GM19452 (cell line): ENCODE measurements at regions not wholly inside any gene's neighbourhood (a gene's known extent, or its start where the extent isn't known, plus 50 kb on each side); places are given as distances from the start of the nearest gene placed in this dataset.

Experiments
- ATAC-seq: cut with Tn5 transposase; IDR thresholded peaks from one replicate; pipeline ENCODE4 v1.9.1; 2021; ENCODE audit not compliant: unreplicated experiment

- ATAC-seq, result no peak
These were observed 189.1 kb upstream of the PELI2 start for GRCh38 chr14:55929136-55929535.

- no peak for ATAC-seq
These were observed 188.0 kb upstream of the PELI2 start for GRCh38 chr14:55930016-55930784.

- ATAC-seq, result no peak
These were observed 181.5 kb upstream of the PELI2 start for GRCh38 chr14:55936691-55937090.

GRCh38 chr14:55938249-55938791, 179.9 kb upstream of the PELI2 start:
- ATAC-seq, result no peak

GRCh38 chr14:55942076-55942654, 176.0 kb upstream of the PELI2 start:
- ATAC-seq, result no peak

GRCh38 chr14:55942826-55943225, 175.4 kb upstream of the PELI2 start:
- ATAC-seq, result no peak

GRCh38 chr14:55944757-55945156, 173.5 kb upstream of the PELI2 start:
- no peak for ATAC-seq

- ATAC-seq, result no peak
These were observed 172.0 kb upstream of the PELI2 start for GRCh38 chr14:55946231-55946630.

GRCh38 chr14:55948399-55948798, 169.8 kb upstream of the PELI2 start:
- no peak for ATAC-seq

- ATAC-seq, result no peak
These were observed 168.5 kb upstream of the PELI2 start for GRCh38 chr14:55949708-55950107.

GRCh38 chr14:55950135-55950534, 168.1 kb upstream of the PELI2 start:
- no peak for ATAC-seq

- ATAC-seq, result no peak
These were observed 166.6 kb upstream of the PELI2 start for GRCh38 chr14:55951341-55952206.

- ATAC-seq, result no peak
These were observed 164.1 kb upstream of the PELI2 start for GRCh38 chr14:55954108-55954507.

- ATAC-seq, result no peak
These were observed 163.0 kb upstream of the PELI2 start for GRCh38 chr14:55955175-55955574.

- no peak for ATAC-seq
These were observed 160.3 kb upstream of the PELI2 start for GRCh38 chr14:55957950-55958349.

GRCh38 chr14:55963295-55963694, 154.9 kb upstream of the PELI2 start:
- no peak for ATAC-seq

- no peak for ATAC-seq
These were observed 154.1 kb upstream of the PELI2 start for GRCh38 chr14:55964091-55964490.

- no peak for ATAC-seq
These were observed 153.4 kb upstream of the PELI2 start for GRCh38 chr14:55964821-55965220.

GRCh38 chr14:55965851-55966250, 152.4 kb upstream of the PELI2 start:
- ATAC-seq, result no peak

- ATAC-seq, result no peak
These were observed 149.5 kb upstream of the PELI2 start for GRCh38 chr14:55968741-55969140.

GRCh38 chr14:55973285-55973800, 144.9 kb upstream of the PELI2 start:
- no peak for ATAC-seq
